Breast epithelium (tissue), 4 donors: ENCODE measurements at regions not wholly inside any gene's neighbourhood (a gene's known extent, or its start where the extent isn't known, plus 50 kb on each side); places are given as distances from the start of the nearest gene placed in this dataset.

Source experiments
- DNase-seq, 2 donors: peaks; one replicate each; pipeline ENCODE4 v3.0.0-alpha.2; 2019; ENCODE audit warnings: low spot score in 2 of 2
- H3K27ac ChIP-seq, 2 donors: fragments of 200-600 bp; sonication (generic) in 1 of 2; one replicate each; pipeline ENCODE4 v1.5.1; 2016 to 2019; ENCODE audit warnings: mild to moderate bottlenecking in 1 of 2
- H3K27me3 ChIP-seq, 2 donors: fragments of 200-600 bp; sonication (generic) in 1 of 2; one replicate each; pipeline versions ENCODE4 v1.5.1 to v1.6.0; 2017 to 2019; ENCODE audit warnings: control low read depth in 1 of 2, mild to moderate bottlenecking in 1 of 2
- H3K36me3 ChIP-seq: fragments of 200-600 bp; one replicate; pipeline ENCODE4 v1.5.1; 2019
- H3K4me1 ChIP-seq, 2 donors: fragments of 200-600 bp; sonication (generic); one replicate each; pipeline ENCODE4 v1.5.1; 2016 to 2019; ENCODE audit warnings: control low read depth in 1 of 2
- H3K4me3 ChIP-seq, 3 donors: fragments of 200-600 bp; sonication (generic); 1 replicate in 2 of 3; 2 replicates in 1 of 3; pipeline ENCODE4 v1.5.1; 2016 to 2019; ENCODE audit warnings: mild to moderate bottlenecking in 3 of 3, moderate library complexity in 2 of 3
- H3K9me3 ChIP-seq, 2 donors: fragments of 200-600 bp; sonication (generic) in 1 of 2; one replicate each; pipeline ENCODE4 v1.5.1; 2016 to 2019; ENCODE audit warnings: control low read depth in 1 of 2
- POLR2A ChIP-seq: fragments of 450-650 bp; IDR thresholded peaks from one replicate; pipeline ENCODE4 v1.6.1; 2016; ENCODE audit warnings: antibody characterized with exemption, mild to moderate bottlenecking, moderate library complexity
- POLR2AphosphoS5 ChIP-seq, 3 donors: sonication (generic); formaldehyde crosslinking; IDR thresholded peaks; one replicate each; pipeline ENCODE4 v1.6.1; 2017; ENCODE audit warnings: antibody characterized with exemption in 3 of 3
- intact Hi-C: fragments of 100-400 bp; cut with DNase I; formaldehyde crosslinking; loops from one replicate; pipeline ENCODE4 v1.15.1; 2023; ENCODE audit warnings: low total_unique reads
- TF ChIP-seq, protein P1 (sequence below), 3 donors: fragments of 450-650 bp; IDR thresholded peaks; one replicate each; pipeline ENCODE4 v1.5.1; 2016 to 2017; ENCODE audit warnings: antibody characterized with exemption in 3 of 3, mild to moderate bottlenecking in 3 of 3, moderate library complexity in 3 of 3

DNA sequence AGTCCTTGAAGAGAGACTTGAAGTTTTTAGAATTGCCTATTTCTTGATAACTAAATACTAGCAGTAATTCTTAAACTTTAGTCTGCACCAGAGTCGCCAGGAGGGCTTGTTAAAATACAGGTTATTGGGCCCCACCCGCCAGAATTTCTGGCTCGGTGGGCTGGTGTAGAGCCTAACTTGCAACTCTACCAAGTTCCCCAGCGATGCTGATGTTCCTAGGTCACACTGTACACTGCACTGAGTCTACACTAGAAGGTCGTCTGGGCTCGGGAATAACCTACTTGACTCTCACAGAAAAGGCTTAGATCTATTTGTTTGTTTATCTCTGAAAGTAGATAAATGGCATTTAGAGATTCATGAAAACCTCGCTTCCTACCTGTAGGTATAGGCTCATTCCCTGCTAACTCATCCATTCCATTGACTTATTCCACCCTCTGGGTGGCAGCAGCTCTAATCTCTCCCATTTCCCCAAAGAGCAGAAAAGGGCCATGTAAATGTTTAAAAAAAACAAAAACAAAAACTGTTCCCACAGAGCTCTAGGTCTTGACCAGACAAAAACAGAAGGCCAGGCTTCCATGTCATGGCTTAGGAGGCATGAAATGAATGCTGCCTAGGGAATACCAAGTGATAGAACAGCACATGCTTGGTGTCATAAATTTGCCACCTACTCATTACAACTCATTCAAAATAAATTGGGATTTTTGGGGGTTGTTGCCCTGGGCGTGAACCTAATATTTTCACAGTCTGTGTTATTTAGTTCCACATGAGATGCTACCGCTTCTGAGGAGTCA is 292.1 kb downstream of the ADGB start:
- no peak for DNase-seq
- Histone ChIP-seq H3K27ac (no peak overlapping the region), H3K36me3 (no peaks in the 10 kb centered on the region), H3K4me3 (no peak overlapping the region), H3K4me1 (no peaks in the 10 kb centered on the region), H3K27me3 (no peaks in the 10 kb centered on the region), H3K9me3 (no peaks in the 10 kb centered on the region)
- intact Hi-C loops = no loop called here
- TF ChIP-seq, protein P1, sequence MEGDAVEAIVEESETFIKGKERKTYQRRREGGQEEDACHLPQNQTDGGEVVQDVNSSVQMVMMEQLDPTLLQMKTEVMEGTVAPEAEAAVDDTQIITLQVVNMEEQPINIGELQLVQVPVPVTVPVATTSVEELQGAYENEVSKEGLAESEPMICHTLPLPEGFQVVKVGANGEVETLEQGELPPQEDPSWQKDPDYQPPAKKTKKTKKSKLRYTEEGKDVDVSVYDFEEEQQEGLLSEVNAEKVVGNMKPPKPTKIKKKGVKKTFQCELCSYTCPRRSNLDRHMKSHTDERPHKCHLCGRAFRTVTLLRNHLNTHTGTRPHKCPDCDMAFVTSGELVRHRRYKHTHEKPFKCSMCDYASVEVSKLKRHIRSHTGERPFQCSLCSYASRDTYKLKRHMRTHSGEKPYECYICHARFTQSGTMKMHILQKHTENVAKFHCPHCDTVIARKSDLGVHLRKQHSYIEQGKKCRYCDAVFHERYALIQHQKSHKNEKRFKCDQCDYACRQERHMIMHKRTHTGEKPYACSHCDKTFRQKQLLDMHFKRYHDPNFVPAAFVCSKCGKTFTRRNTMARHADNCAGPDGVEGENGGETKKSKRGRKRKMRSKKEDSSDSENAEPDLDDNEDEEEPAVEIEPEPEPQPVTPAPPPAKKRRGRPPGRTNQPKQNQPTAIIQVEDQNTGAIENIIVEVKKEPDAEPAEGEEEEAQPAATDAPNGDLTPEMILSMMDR (IDR thresholded peaks at IDR 0.05) = no peak
- no peak for TF ChIP-seq POLR2AphosphoS5 (IDR thresholded peaks at IDR 0.05)
- TF ChIP-seq POLR2A = no peak

DNA sequence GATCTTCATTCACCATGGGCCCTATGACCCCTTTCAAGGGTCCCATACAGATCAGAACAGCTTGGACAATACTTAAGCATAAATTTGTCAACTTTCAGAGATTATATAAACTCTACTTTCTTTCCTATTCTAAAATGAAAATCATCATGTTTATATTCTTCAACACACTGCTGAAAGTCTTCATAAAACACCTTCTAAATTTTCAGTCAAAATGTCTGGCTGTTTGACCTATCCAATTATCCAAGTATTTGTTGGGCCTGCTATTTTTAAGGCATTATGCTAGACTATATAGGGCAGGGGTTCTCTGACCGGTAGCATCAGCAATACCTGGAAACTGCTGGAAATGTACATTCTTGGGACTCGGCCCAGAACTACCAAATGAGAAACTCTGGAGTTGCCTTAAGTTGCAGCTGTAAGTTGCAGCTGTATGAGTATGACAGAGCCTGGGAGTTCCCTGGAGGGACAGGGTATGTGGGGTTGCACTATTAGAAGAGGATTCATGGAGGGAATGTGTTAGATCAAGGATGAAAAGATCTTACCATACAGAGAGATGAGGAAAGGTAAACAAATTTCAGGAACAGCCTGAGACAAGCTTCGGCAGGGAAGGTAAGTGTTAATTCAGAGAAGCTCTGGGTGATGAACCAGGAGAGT is 293.0 kb downstream of the ADGB start:
- Histone ChIP-seq H3K36me3 (no peaks in the 10 kb centered on the region), H3K27me3 (no peaks in the 10 kb centered on the region), H3K4me1 (no peaks in the 10 kb centered on the region), H3K9me3 (no peaks in the 10 kb centered on the region), H3K4me3 (no peak overlapping the region), H3K27ac (no peak overlapping the region)
- DNase-seq = no peak
- TF ChIP-seq POLR2A = no peak
- TF ChIP-seq POLR2AphosphoS5 (IDR thresholded peaks at IDR 0.05) = no peak
- TF ChIP-seq, protein P1 (IDR thresholded peaks at IDR 0.05) = no peak
- intact Hi-C loops = no loop called here

DNA sequence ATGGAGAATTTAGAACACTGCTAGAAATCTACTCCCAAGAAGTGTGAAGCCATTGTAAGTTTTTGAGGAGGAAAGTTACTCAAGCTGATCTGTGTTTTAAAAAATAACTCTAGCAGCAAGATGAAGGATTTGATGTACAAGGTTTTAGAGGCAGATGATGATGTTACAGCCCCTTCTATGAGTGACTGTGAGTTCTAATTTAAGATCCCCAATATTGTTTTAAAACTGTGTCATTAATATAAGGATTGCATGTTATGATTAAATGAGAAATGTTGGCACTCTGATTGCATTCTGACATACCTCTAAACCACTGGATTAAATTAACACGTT is 293.5 kb downstream of the ADGB start:
- no peaks in the 10 kb centered on the region for H3K9me3 ChIP-seq
- H3K27ac ChIP-seq = no peak overlapping the region
- no peak overlapping the region for H3K4me3 ChIP-seq
- H3K4me1 ChIP-seq = no peaks in the 10 kb centered on the region
- no peaks in the 10 kb centered on the region for H3K27me3 ChIP-seq
- intact Hi-C loops = no loop called here
- TF ChIP-seq POLR2A (no peak), POLR2AphosphoS5 (IDR thresholded peaks at IDR 0.05) (no peak)
- TF ChIP-seq, protein P1 (IDR thresholded peaks at IDR 0.05) = no peak
- no peak for DNase-seq
- no peaks in the 10 kb centered on the region for H3K36me3 ChIP-seq

DNA sequence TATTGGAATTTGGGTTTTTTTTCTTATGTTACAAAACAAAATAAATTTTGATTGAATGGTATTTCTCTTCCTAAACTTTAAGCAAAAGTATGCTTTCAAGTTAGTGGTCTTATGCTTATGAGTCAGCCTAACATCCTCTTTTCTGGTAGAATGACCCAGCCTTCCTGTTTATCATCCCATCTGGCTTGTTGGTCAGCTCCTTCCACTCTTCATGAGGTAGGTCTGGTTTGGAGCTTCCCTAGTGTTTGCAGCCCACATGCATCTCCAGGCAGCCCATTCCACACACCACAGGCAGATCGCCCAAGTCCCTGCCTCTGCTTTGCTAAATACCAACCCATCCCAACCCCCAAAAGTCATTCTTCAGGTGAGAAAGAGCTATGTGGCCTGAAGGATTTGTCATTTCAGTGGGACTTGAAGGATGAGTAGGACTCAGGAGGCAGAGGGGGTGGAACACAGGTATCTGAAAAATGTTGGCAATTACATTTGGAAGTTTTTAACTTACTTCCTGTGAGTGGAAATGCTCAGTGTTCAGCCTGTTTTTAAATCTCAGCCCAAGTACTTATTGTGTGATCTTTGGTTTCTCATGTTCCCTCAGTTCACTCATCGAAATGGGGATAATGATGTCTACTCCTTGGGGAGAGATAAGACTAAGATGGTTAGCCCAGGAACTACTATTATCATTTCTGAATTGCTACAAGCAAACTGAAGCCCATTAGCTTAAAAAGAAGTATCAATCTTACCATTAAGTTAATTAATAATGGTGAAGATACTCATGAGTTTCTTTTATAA is 294.0 kb downstream of the ADGB start:
- Histone ChIP-seq H3K27me3 (no peaks in the 10 kb centered on the region), H3K27ac (peak overlapping the region in 1 of 2 donors; percentile 60), H3K36me3 (no peaks in the 10 kb centered on the region), H3K4me1 (no peaks in the 10 kb centered on the region), H3K4me3 (no peak overlapping the region), H3K9me3 (no peaks in the 10 kb centered on the region)
- intact Hi-C loops = no loop called here
- TF ChIP-seq, protein P1 (IDR thresholded peaks at IDR 0.05) = no peak
- TF ChIP-seq POLR2A (no peak), POLR2AphosphoS5 (IDR thresholded peaks at IDR 0.05) (no peak)
- DNase-seq = no peak

DNA sequence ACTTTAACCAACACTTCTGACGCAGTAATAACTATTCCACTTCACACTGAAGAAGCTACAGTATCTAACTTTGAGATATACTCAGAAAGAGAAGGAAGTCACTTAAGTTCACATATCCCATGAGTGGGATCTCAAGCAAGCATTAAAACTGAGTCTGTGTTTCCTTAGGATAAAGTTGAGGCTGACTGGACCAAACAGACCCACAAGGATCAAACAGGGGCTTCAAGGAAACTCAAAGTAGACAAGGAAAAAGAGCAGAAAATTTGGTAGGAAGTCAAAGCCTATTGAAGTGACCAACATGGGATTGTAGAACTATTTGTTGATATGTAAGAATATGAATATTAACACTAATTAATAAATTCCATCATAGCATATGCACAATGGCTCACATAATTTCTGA is 294.9 kb downstream of the ADGB start:
- no peaks in the 10 kb centered on the region for H3K4me1 ChIP-seq
- no peak overlapping the region for H3K27ac ChIP-seq
- no peaks in the 10 kb centered on the region for H3K36me3 ChIP-seq
- H3K9me3 ChIP-seq = no peaks in the 10 kb centered on the region
- no peak for DNase-seq
- intact Hi-C loops = no loop called here
- no peak for TF ChIP-seq POLR2AphosphoS5 (IDR thresholded peaks at IDR 0.05)
- no peak for TF ChIP-seq POLR2A
- TF ChIP-seq, protein P1 (IDR thresholded peaks at IDR 0.05) = no peak
- H3K4me3 ChIP-seq = no peak overlapping the region
- no peaks in the 10 kb centered on the region for H3K27me3 ChIP-seq
